MM.1S (cell line): ENCODE measurements at regions not wholly inside any gene's neighbourhood (a gene's known extent, or its start where the extent isn't known, plus 50 kb on each side); places are given as distances from the start of the nearest gene placed in this dataset.

Source experiments
- DNase-seq: peaks from one replicate; pipeline ENCODE4 v3.0.0-alpha.2; 2015
- H2AFZ ChIP-seq: fragments of 300-600 bp; sonication (generic); 2 replicates; pipeline ENCODE4 v1.6.0; 2016; ENCODE audit warnings: antibody characterized with exemption, low read length
- H3F3A ChIP-seq: fragments of 300-600 bp; sonication (generic); 2 replicates; pipeline ENCODE4 v1.6.1; 2016; ENCODE audit warnings: mild to moderate bottlenecking, antibody characterized with exemption, low read length, moderate library complexity, mixed read lengths; ENCODE audit not compliant: insufficient read depth
- H3K27ac ChIP-seq: fragments of 300-600 bp; sonication (generic); 2 replicates; pipeline ENCODE4 v1.5.1; 2016; ENCODE audit warnings: mild to moderate bottlenecking, low read length
- H3K27me3 ChIP-seq: fragments of 300-600 bp; sonication (generic); replicated peaks from 2 replicates; pipeline ENCODE4 v1.6.0; 2016; ENCODE audit warnings: low read length; ENCODE audit not compliant: insufficient read depth
- H3K36me3 ChIP-seq: fragments of 300-600 bp; sonication (generic); replicated peaks from 2 replicates; pipeline ENCODE4 v1.6.1; 2016; ENCODE audit warnings: mild to moderate bottlenecking, low read length, mixed read lengths; ENCODE audit not compliant: insufficient read depth
- H3K4me1 ChIP-seq: fragments of 300-600 bp; sonication (generic); 2 replicates; pipeline ENCODE4 v1.6.1; 2016; ENCODE audit warnings: low read length, mixed read lengths
- H3K4me2 ChIP-seq: fragments of 300-600 bp; sonication (generic); 2 replicates; pipeline ENCODE4 v1.6.0; 2016; ENCODE audit warnings: low read depth, low read length
- H3K4me3 ChIP-seq: fragments of 300-600 bp; sonication (generic); 2 replicates; pipeline ENCODE4 v1.5.1; 2016; ENCODE audit warnings: low read length, mixed read lengths
- H3K79me2 ChIP-seq: fragments of 300-600 bp; sonication (generic); 2 replicates; pipeline ENCODE4 v1.6.1; 2016; ENCODE audit warnings: mixed run types, low read length, mixed read lengths
- H3K9ac ChIP-seq: fragments of 300-600 bp; sonication (generic); 2 replicates; pipeline ENCODE4 v1.6.1; 2016; ENCODE audit warnings: low read length, mixed read lengths
- H3K9me2 ChIP-seq: fragments of 300-600 bp; sonication (generic); replicated peaks from 2 replicates; pipeline ENCODE4 v1.6.1; 2016; ENCODE audit warnings: mild to moderate bottlenecking, low read length, mixed read lengths; ENCODE audit not compliant: insufficient read depth
- H3K9me3 ChIP-seq: fragments of 300-600 bp; sonication (generic); replicated peaks from 2 replicates; pipeline ENCODE4 v1.6.1; 2016; ENCODE audit warnings: mild to moderate bottlenecking, low read length, mixed read lengths; ENCODE audit not compliant: insufficient read depth
- H4K20me1 ChIP-seq: fragments of 300-600 bp; sonication (generic); 2 replicates; pipeline ENCODE4 v1.6.1; 2016; ENCODE audit warnings: mild to moderate bottlenecking, low read length, moderate library complexity, mixed read lengths; ENCODE audit not compliant: insufficient read depth
- CTCF ChIP-seq: fragments of 300-600 bp; sonication (generic); IDR thresholded peaks from 2 replicates; pipeline ENCODE4 v1.5.1; 2016; ENCODE audit warnings: antibody characterized with exemption, low read length, mixed read lengths
- EZH2 ChIP-seq: fragments of 300-600 bp; sonication (generic); optimal IDR thresholded peaks from 2 replicates; pipeline ENCODE3; 2017; ENCODE audit warnings: low read depth, mild to moderate bottlenecking, antibody characterized with exemption, low read length, mixed read lengths
- EZH2phosphoT487 ChIP-seq: fragments of 300-600 bp; sonication (generic); IDR thresholded peaks from 2 replicates; pipeline ENCODE4 v1.6.1; 2018; ENCODE audit warnings: antibody characterized with exemption, low read length

GRCh38 chr2:419687-420317, 131.9 kb upstream of the ALKAL2 start:
- TF ChIP-seq EZH2phosphoT487, result no peak
- no peak for TF ChIP-seq CTCF
- no peak for TF ChIP-seq EZH2
- Histone ChIP-seq H3K4me3 (no peak overlapping the region), H3K27me3 (no peaks in the 10 kb centered on the region), H3K9me3 (no peaks in the 10 kb centered on the region), H3K36me3 (no peaks in the 10 kb centered on the region), H3K9me2 (no peaks in the 10 kb centered on the region), H3K4me2 (no peak overlapping the region), H3K9ac (no peak overlapping the region), H4K20me1 (no peaks in the 10 kb centered on the region), H2AFZ (no peak overlapping the region), H3K4me1 (no peaks in the 10 kb centered on the region), H3K79me2 (no peaks in the 10 kb centered on the region), H3F3A (no peaks in the 10 kb centered on the region), H3K27ac (no peak overlapping the region)
- DNase-seq, result no peak

- Histone ChIP-seq H3K4me3 (no peak overlapping the region), H3K4me2 (no peak overlapping the region), H3K27ac (no peak overlapping the region), H3K79me2 (no peaks in the 10 kb centered on the region), H3K36me3 (no peaks in the 10 kb centered on the region), H2AFZ (no peak overlapping the region), H3K27me3 (no peaks in the 10 kb centered on the region), H3F3A (no peaks in the 10 kb centered on the region), H3K9ac (no peak overlapping the region), H4K20me1 (no peaks in the 10 kb centered on the region), H3K4me1 (no peaks in the 10 kb centered on the region), H3K9me2 (no peaks in the 10 kb centered on the region), H3K9me3 (no peaks in the 10 kb centered on the region)
- DNase-seq, result no peak
- TF ChIP-seq CTCF (no peak), EZH2phosphoT487 (no peak), EZH2 (no peak)
Observed at GRCh38 chr2:417662-418061, 129.8 kb upstream of the ALKAL2 start.

- Histone ChIP-seq H3K79me2 (no peaks in the 10 kb centered on the region), H3F3A (no peaks in the 10 kb centered on the region), H3K36me3 (no peaks in the 10 kb centered on the region), H3K9me3 (no peaks in the 10 kb centered on the region), H3K27ac (no peak overlapping the region), H2AFZ (no peak overlapping the region), H4K20me1 (no peaks in the 10 kb centered on the region), H3K4me1 (no peaks in the 10 kb centered on the region), H3K4me2 (no peak overlapping the region), H3K27me3 (no peaks in the 10 kb centered on the region), H3K9me2 (no peaks in the 10 kb centered on the region), H3K9ac (no peak overlapping the region), H3K4me3 (no peak overlapping the region)
- DNase-seq, result no peak
- no peak for TF ChIP-seq EZH2
- no peak for TF ChIP-seq CTCF
- TF ChIP-seq EZH2phosphoT487, result no peak
Observed at GRCh38 chr2:417006-417405, 129.1 kb upstream of the ALKAL2 start.
